Glomerular visceral epithelial cell (primary cell): ENCODE measurements at regions not wholly inside any gene's neighbourhood (a gene's known extent, or its start where the extent isn't known, plus 50 kb on each side); places are given as distances from the start of the nearest gene placed in this dataset.

Experiments used
- DNase-seq: peaks from one replicate; pipeline ENCODE4 v3.0.0-alpha.2; 2016; ENCODE audit errors: extremely low spot score

DNA sequence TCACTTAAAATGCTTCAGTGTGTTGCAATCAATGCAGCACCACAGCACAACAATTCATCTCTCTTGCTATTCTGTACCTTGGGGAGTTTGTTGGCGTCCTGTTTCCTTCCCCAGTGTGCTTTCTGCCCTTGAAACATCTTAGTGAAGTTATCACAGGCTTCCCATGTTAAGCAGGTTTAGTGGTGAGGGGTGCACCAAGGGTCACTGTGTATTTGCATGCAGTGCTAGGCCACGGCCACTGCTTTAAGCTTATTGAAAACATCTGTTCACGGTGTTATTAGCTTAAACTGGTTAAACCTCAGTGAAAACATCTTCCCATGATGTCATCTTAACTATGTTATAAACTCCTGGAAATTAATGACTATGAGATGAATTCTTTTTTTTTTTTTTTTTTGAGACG, 217.3 kb upstream of the GOLIM4 start:
- no peak for DNase-seq

DNA sequence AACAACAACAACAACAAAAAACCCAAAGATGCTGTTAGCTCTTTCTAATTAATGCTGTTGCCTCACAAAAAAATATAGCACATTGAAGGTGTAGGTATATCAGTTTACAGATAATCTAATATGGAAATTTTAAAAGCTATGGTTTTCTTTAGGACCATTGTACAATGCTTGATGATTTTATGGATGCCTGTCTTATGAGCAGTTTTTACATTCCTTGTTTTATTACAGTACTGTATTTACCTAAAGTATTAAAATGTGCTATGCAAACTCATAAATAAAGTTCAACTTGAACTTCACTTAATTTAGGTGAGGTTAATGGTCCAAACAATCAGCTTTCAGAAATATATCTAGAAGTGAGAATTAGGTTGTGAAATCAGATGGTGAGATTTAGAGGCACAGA, 212.2 kb upstream of the GOLIM4 start:
- no peak for DNase-seq

DNA sequence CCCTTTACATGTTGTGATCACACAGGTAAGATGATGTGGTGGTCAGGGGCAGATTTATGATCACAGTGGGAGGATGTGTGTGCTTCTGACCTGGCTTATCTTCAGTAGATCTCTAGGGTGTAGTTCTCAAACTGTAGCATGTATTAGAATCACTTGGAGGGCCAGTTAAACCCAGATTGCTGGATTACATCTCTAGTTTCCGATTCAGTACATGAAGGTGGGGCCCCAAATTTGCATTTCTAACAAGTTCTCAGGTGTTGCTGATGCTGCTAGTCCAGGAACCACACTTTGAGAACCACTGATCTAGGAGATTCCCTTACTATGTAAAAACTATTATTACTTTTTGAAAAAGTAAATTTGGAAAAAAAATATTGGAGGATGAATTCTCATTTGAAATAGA, 199.3 kb upstream of the GOLIM4 start:
- no peak for DNase-seq

DNA sequence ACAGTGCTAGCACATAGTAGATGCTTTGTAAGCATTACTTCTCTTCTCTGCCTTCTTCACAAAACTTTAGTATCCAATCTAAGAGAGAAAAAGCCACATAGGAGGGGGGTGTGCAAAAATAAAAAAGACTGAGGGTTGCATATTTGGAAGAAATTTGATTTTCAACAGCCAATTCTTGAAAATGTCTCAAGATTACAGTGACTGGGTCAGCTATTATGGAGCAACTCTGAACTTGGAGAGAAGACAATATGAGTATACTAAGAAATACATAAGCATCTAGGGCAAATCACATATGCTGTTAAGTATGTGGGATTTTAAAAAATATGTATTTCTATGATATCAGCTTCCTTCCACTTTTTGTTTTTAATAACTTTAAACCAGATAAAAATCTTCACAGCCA, 196.6 kb upstream of the GOLIM4 start:
- no peak for DNase-seq

DNA sequence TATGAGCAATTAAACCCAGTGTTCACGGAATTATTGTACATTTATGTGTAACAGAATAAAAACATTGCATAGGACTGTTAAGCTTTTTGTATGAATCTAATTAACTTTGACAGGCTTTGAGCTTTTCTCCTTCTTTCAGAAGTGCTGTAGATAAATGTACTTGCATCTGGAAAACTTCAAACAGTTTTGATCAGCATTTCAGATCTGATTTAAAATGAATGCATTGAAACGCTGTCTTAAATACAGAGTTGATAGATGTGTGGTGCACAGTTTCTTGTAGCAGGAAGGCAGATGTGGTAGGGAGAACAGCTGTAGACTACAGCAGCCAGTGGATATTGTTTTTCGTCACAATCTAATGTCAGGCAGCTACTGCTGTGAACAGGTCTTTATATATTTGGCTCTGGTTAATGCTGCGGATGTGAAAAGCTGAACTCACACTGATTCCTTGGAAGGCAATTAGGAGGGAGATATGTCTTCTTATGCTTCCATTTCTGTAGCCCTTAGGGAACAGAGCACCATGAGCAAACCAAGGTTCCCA, 193.8 kb upstream of the GOLIM4 start:
- DNase-seq, result no peak

DNA sequence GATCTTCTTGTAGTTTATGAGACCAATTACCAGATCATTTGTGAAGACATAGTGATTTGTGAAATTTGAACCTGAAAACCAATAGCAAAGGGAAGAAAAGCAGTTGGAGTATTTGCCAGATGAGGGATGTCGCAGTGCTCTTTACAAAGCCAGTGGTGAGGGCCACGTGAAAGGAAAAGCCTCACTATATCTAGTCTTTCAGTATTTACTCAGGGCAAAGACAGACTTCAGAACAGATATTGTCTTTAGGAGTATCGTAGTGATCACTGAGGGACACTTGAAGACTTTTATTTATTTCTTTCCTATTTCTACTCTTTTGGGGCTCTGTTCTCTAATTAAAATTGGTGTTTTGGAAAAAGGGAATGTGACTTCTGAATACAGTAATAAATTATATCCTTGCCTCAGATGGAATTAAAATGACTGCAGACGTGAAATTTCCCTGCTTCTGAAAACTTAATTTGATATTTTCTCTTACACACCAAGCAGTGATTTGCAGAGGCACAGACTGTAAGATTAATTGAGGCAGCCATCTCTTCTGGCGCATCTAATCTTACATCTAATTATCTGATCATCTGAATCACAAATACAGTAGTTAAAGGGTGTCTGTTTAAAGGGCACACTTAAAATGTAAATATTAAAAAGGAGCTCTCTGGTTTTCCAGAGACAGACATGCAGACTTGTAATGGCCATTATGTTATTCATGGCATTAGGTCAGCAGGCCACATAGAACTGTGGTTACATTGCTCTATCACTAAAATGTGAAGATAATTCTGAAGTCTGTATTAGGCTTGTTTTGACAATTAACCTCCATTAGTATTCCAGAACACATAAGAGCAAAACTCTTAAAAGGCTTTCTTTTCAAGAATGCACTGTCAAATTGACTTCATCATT, 193.0 kb upstream of the GOLIM4 start:
- DNase-seq, result no peak

DNA sequence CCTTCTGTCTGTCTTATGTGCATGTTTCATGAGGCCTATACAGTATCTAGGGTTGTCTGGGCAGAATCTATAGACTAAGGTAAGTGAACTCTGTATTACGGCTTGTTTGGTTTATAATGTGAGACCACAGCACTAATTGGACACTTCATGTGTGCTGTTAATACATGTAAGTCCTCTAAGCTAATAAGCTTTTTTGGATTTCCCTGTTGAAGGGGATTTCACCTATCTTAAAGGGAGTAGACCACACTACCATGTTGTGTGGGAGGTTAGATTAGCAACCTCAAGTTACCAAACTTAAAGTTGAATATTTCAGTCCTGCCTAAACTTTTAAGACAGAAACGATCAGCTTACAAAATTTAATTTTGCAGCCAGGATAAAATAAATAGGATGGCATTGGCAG, 189.8 kb upstream of the GOLIM4 start:
- DNase-seq, result no peak

DNA sequence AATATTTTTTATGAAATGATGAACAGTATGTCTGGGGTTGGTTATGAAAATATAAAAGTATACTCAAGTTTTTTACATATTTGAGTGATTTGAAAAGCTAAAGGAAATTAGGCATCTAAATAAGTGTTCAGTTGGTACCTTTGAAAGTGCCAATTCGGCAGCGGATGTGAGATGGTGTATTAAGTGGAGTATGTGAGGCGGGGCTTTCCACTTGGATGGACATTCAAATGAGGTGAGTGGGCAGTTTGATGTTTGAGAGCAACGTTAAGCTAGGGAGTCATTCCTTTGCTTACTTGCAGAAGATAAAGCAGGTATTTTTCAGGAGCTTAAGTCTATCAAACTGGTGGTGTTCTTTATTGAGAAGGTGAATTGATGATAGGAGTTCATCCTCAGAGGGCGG, 189.0 kb upstream of the GOLIM4 start:
- no peak for DNase-seq

DNA sequence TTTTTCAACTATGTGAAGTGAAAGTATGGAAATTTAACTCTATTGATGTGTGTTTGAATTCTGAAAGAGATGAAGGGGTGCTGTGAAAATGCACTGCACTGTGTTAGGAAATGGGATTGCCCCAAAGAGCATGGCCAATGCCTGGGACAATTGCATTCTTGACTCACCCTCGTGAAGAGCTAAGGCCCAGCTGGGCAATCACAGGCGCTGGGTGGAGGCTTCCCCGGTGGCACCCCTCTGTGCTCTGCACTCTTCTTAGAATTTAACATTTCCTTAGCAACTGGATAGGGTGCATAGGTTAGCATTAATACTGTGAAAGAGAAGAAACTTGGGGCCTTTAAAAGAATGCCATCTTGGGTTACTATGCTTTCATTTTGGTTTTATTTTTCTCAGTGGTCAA, 179.9 kb upstream of the GOLIM4 start:
- DNase-seq, result no peak

DNA sequence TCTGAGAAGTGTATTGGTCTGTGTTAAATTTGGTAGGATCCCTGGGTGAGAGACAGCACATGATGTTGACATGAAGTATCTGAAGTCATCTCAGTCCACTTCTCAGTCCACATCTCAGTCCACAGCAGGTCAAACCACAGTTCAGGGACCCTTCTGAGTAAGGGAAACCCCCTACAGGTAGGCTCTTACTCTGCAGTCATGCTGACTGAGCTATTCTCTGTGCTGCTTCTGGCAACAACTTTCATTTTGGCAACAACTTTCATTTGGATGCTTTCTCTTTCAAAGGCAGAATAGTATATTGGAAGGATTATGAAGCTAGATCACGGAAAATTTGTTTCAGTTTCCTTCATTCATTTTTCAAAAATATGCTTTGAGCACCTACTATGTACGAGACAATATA, 178.2 kb upstream of the GOLIM4 start:
- DNase-seq, result no peak

DNA sequence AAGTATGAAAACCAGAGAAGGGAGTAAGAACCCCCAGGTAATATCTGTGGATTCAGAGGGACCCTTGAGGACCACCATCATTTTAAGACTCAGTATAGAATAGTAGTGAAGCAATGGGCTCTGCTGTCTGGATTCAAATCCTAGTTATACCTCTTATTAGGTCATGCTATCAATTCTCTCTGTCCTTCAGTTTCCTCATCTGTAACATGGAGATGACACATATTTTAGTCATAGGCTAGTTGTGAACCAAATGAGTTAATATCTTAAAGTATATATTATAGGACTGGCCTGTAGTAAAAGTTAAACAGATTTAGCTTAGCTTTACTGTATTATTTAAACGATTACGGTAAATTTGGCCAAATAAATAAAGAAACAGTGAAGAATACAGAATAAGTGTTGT, 177.3 kb upstream of the GOLIM4 start:
- no peak for DNase-seq

DNA sequence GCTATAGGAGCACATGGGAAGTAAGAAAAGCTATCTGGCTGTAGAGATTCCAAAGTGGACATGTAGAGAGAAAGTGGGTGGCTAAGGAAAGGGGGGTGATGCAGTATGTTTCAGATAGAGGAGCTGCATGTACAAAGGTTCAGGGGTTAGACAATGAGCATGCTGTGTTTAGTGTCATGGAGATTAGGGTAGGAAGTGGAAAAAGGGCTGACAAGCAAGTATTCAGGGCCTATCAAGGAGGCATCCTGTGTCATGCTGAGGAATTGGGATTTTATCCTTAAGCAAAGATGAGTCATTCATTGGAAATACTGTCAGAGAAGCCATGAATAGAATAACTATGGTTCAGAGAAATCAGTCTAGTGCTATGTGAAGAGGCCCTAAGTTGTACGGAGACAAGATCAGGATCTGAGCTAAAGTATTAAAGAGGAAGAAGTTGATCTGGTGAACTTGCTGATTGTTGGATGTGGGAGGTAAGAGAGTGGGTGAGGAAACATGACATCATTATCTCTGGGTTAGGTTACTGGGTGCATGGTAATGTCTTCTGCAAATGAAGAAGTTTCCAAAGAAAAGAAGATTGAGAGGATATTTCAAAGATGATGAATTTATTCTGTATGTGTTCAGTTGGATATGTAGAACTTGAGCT, 176.7 kb upstream of the GOLIM4 start:
- DNase-seq, result no peak

DNA sequence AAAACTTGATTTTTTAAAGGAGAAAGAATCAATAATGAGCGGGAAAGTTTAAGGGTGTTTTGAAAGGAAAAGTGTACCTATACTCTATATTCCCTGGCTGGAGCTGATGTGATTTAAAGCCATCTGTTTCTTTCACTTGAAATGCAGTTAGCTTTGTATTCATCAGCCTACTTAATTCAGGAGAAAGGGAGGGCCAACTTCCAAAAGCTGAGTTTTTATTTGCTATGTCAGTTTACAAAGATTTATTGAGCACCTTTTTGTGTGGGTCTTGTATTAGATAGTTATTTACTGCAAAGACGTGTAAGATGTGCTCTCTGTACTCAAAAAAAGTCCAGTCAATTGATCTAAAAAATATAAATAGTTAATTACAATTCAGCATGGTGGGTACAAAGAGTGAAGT, 176.2 kb upstream of the GOLIM4 start:
- no peak for DNase-seq

DNA sequence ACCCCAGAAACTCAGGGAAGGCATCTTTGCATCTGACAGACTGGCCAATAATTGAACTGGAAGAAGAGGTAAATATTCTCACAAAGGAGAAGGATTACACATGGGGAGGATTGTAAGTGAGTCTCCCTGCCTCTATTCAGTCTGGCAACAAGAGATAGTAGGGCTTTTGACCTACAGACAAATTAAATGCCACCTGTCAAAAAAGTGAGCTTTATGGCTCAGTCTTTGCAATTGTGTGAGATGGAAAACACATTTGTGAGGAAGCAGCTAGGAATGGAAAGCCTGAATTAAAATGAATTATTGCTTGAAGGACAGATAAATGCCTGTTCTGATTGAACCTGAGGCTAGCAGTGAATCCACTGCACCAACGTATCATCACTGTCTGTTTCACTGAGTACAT, 173.3 kb upstream of the GOLIM4 start:
- DNase-seq, result no peak

DNA sequence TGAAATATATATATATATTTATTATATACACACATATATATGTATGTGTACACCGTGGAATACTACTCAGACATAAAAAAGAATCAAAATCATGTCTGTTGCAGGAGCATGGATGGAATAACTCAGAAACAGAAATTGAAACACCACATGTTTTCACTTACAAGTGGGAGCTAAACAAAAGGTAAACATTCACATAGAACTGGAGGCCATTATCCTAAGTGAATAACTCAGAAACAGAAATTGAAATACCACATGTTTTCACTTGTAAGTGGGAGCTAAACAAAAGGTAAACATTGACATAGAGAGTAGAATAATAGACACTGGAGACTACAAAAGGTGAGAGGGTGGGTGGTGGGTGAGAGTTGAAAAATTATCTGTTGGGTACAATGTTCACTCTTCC, 171.5 kb upstream of the GOLIM4 start:
- DNase-seq, result no peak

DNA sequence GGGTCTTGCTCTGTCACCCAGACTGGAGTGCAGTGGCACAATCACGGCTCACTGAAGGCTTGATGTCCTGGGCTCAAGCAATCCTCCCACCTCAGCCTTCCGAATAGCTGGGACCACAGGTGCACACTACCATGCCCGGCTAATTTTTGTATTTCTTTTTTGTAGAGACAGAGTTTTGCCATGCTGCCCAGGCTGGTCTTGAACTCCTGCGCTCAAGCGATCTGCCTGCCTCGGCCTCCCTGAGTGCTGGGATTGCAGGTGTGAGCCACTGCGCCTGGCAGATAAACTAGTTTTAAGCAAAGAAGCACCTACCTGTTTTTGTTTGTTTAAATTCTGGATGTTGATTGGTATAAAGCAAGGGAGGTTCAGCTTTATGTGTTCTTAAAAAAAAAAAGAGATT, 170.6 kb upstream of the GOLIM4 start:
- no peak for DNase-seq

DNA sequence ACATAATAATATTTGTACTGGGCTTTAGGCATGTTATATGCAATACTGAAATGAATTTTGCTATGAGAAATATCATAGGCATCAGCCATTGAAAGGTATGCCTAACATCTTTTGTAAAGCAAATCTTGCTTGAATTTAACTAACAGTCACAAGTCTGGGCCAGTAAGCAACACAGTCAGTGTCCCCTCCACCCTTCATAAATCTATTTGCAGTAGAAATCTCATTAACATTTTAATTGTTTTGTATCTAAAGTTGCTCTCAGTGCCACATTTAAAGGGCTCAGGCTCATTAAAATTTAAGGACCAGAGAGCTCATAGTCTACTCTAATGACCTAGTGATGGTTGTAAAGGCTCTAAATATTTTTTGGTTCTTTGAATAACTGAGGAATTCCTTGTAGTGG, 167.2 kb upstream of the GOLIM4 start:
- no peak for DNase-seq

DNA sequence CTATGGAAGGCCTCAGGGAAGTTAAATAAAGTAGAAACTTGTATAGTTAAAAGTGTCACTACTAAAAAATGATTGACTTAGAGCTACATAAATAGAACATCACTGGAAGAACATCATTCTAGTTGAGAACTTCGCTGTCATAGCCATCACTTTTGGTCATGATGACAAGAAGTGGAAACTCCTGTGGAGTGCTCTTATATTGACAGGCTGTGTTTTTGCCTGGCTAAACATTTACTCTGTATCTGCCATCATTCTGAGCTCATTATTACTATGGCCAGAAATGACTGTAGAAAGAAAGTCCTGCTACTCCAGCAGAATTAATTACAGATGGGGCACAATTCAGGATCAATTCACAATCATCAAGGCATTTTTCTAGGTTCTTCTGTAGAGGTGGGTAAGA, 165.1 kb upstream of the GOLIM4 start:
- DNase-seq, result no peak

DNA sequence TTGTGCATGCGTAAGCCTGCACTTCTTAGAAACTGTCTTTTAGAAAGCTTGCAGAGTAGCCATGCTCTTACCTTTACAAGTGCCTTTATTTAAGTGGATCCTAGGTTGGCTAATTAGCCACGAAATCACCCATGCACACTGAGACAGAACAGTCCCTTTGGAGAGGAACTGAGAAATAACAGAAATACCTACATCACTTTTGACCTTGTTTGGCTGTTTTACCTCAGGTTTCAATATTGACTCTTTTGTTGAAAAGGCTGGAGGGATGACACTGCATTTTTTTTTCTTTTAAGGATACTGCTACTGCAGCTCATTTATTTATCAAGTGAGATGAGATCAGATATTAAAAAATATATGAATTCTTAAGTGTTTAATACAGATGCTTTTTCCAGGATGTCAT, 155.6 kb upstream of the GOLIM4 start:
- no peak for DNase-seq

DNA sequence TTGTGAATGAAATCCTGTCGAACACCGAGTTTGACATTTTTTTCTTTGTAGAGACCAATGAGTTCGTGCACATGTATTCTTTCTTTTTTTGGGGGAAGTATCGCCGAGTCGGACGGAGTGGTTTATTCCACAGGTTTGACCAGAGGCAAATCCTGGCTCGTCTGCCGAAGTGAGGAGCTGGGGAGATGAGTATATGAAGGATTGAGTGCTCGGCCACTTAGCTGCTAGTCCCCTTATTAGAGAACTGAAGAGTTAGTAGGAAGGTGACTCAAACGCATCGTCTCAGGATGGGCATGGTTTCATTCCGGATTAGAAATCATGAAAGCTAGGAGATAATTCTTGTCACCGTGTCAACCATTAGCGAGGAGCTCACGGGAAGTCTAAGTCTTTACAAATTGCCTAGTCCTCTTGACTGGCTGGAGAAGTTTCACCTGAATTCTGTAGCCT, 154.7 kb upstream of the GOLIM4 start:
- DNase-seq, result no peak

DNA sequence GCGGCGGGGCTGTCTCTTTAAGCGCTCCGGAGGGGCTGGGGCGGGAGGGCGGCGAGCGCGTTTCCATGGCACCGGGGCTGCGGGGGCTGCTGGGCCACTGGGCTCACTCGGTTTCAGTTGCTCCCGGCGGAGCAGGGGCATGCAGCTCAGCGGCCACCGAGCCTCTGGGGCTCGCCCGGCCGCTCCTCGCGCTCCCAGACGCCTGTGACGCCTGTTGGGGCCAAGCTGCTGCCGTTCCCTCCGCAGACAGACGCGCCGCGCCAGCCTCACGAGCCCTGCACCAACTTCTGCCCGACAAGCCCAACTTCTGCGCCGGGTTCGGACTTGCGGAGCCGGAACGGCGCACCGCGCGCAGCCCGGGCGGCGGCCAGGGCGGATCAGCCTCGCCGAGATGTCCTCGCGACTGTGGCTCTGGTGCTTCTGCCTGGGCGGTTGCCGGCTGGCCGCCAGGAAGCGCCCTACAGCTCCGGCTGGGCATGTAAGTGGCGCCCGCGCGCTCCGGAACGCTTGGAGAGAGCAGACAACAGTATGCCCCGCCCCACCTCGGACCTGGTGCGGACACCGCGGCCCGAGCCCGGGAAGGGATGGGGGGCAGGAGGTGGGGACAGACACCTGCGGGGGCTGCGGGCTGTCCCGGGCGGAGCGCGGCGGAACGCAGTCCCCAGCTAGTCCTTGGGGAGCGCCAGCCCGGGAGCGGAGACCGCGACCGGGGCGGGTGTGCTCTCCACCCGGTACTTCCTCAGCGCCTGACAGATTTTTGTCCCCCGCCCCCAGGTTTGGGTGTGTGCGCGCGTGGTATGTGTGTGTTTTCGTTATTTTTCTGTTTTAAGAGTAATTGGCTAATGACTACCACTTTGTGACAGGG, 154.1 kb upstream of the GOLIM4 start:
- DNase-seq, result peak; percentile 70

DNA sequence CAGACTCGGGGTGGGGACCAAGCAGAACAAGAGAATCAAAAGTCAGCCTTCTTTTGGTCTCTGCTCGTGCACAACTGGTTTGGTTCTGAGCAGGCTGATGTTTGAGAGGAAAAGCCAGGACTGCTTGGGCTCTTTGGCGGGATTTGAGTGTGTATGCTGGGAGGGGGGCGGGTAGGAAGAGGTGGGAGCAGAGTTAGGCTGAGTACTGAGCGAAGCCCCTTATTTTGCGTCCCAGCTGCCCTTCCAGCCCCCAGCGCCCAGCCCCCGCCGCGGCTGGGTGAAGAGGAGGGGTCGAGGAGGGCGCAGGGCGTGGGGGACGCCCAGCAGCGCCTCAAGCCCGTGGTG, 153.5 kb upstream of the GOLIM4 start:
- DNase-seq, result no peak
